Heart right ventricle (tissue), 16 donors: ENCODE measurements at regions not wholly inside any gene's neighbourhood (a gene's known extent, or its start where the extent isn't known, plus 50 kb on each side); places are given as distances from the start of the nearest gene placed in this dataset.
"Not testable (repeated sequence)": the region's sequence is repeated elsewhere in the genome, so short reads cannot be mapped to it uniquely, and the experiment has no call there.

Experiments used
- ATAC-seq, 8 donors: fragments of 200-7000 bp; cut with Tn5 transposase; one replicate each; pipeline ENCODE4 v1.9.1; 2020; ENCODE audit warnings: mild to moderate bottlenecking in 8 of 8, moderate library complexity in 8 of 8, moderate number of reproducible peaks in 1 of 8
- DNase-seq, 2 donors: peaks; one replicate each; pipeline ENCODE4 v3.0.0-alpha.2; 2020
- H3K27ac ChIP-seq, 10 donors: fragments of 200-600 bp; sonication (generic) in 2 of 10; one replicate each; pipeline versions ENCODE4 v1.5.0 to v1.8.0; 2020 to 2022; ENCODE audit warnings: mild to moderate bottlenecking in 3 of 10
- H3K27me3 ChIP-seq, 7 donors: fragments of 200-600 bp; one replicate each; pipeline ENCODE4 v1.8.0; 2021 to 2022; ENCODE audit warnings: mild to moderate bottlenecking in 2 of 7
- H3K36me3 ChIP-seq, 9 donors: fragments of 200-600 bp; sonication (generic) in 1 of 9; one replicate each; pipeline versions ENCODE4 v1.5.0 to v1.8.0; 2020 to 2022; ENCODE audit warnings: mild to moderate bottlenecking in 2 of 9
- H3K4me1 ChIP-seq, 9 donors: fragments of 200-600 bp; sonication (generic) in 1 of 9; one replicate each; pipeline versions ENCODE4 v1.5.0 to v1.8.0; 2020 to 2022; ENCODE audit warnings: mild to moderate bottlenecking in 4 of 9
- H3K4me3 ChIP-seq, 10 donors: fragments of 200-600 bp; sonication (generic) in 2 of 10; one replicate each; pipeline versions ENCODE4 v1.5.0 to v1.8.0; 2020 to 2022; ENCODE audit warnings: mild to moderate bottlenecking in 7 of 10, moderate library complexity in 2 of 10
- H3K9me3 ChIP-seq, 11 donors: fragments of 200-600 bp in 10 of 11; sonication (generic) in 2 of 11; one replicate each; pipeline versions ENCODE4 v1.5.0 to v1.8.0; 2013 to 2022; ENCODE audit warnings: mild to moderate bottlenecking in 2 of 11, control low read depth in 1 of 11, moderate library complexity in 1 of 11
- WGBS, 2 donors: extraction: QIAGEN DNeasy Blood & Tissue Kit; methylation state at CpG; one replicate each; pipeline ENCODE4 v1.1.7; 2013; ENCODE audit warnings: inconsistent platforms in 1 of 2; 5-methylcytosine and 5-hydroxymethylcytosine counted together
- intact Hi-C, 10 donors: fragments of 100-400 bp; cut with DNase I; formaldehyde crosslinking; loops; one replicate each; pipeline versions ENCODE4 v1.11.1 to v1.14.2; 2022
- TF ChIP-seq, protein P1 (sequence below), 9 donors: fragments of 200-600 bp; sonication (generic) in 2 of 9; IDR thresholded peaks; one replicate each; pipeline versions ENCODE4 v1.5.0 to v1.8.0; 2021 to 2022; ENCODE audit warnings: antibody characterized with exemption in 9 of 9, mild to moderate bottlenecking in 5 of 9, moderate library complexity in 1 of 9
- donor health status: Arrhythmogenic right ventricular cardiomyopathy.
- donor health status: ischemic (EF 13 %, LVEDD 7.1; RV severe dilation, severe dysfunction).
- donor health status: healthy with polysubstance abuse.
- donor health status: DM: no; HTN: yes; CAD: no.
- donor health status: DM: no; HTN: no; CAD: no.
- donor health status: ischemic (EF 25% LVEDD 6.9; RV normal size, moderate dysfunction).
- donor health status: ischemic (EF 25% LVEDD 5.7; RV mildly dilated, moderate dysfunction).
- donor health status: healthy.
- donor health status: DM: yes; HTN: yes; CAD: no.
- donor health status: Ischemic cardiomyopathy.
- donor health status: ischemic (EF 35%, LVEDD 5.7; RV mildly dilated, moderate dysfunction).
- donor health status: nonischemic (EF 11% LVEDD 7.7; RV severe dilation, severe dysfunction).
- donor health status: DM: yes; HTN: yes; CAD: no.
- donor health status: PGD.
- donor health status: ischemic (EF 29% LVEDD 5.4; RV normal size, mild dysfunction).
- donor health status: nonischemic (EF 23%, LVEDD 6.1; RV moderate dilation, normal function).

DNA sequence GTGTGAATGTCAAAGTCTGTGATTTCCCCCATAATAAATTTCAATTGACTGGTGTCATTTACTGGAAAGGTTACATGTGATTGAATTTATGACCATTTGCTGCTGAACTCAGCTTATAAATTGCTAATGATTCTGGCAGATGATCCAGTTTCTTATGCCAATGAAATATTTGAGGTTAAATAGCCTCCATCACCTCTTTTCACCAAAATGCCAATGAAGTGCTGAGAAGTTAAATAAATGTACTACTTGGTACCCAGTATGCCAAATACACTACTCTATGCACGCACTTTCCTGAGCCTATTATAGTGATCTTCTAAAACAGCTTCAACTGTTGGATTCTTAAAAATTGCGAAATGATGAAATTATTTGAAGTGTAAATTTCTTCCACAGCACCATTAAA, 741.4 kb downstream of the PLA2G4A start:
- WGBS, 2 donors: 90 to 94% methylated on average over 2 of the region's 2 CpGs
- no peak for ATAC-seq
- intact Hi-C loops: no loop called here

DNA sequence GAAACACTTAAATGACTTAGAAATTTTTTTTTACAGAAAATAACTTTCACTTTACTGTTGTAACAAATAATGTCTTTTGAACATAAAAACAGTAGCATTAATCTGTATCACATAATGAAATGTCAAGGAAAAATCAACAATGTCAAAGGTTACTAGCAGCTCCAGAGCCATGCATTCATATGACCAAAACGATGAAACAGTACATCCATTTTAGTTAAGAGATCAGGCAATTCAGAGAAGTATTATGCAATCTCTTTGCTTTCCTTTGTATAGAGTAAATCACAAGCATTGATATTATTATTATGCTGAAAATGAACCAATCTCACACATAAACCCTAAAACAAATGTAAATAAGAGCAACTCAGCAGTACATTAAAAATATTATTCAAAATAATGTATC, 748.9 kb downstream of the PLA2G4A start:
- Histone ChIP-seq H3K27ac (no peak overlapping the region), H3K4me3 (no peak overlapping the region), H3K27me3 (no peaks in the 10 kb centered on the region), H3K36me3 (no peaks in the 10 kb centered on the region), H3K4me1 (no peaks in the 10 kb centered on the region), H3K9me3 (no peaks in the 10 kb centered on the region)
- DNase-seq: no peak
- WGBS, 2 donors: 57 to 89% methylated on average over 1 of the region's 1 CpG
- no peak for ATAC-seq
- TF ChIP-seq, protein P1, sequence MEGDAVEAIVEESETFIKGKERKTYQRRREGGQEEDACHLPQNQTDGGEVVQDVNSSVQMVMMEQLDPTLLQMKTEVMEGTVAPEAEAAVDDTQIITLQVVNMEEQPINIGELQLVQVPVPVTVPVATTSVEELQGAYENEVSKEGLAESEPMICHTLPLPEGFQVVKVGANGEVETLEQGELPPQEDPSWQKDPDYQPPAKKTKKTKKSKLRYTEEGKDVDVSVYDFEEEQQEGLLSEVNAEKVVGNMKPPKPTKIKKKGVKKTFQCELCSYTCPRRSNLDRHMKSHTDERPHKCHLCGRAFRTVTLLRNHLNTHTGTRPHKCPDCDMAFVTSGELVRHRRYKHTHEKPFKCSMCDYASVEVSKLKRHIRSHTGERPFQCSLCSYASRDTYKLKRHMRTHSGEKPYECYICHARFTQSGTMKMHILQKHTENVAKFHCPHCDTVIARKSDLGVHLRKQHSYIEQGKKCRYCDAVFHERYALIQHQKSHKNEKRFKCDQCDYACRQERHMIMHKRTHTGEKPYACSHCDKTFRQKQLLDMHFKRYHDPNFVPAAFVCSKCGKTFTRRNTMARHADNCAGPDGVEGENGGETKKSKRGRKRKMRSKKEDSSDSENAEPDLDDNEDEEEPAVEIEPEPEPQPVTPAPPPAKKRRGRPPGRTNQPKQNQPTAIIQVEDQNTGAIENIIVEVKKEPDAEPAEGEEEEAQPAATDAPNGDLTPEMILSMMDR (IDR thresholded peaks at IDR 0.05): no peak
- intact Hi-C loops: no loop called here

More for the DNA sequence above, 741.4 kb downstream of the PLA2G4A start:
- no peak overlapping the region for H3K4me3 ChIP-seq
- H3K27ac ChIP-seq: no peak overlapping the region
- no peaks in the 10 kb centered on the region for H3K4me1 ChIP-seq
- DNase-seq: no peak
- no peaks in the 10 kb centered on the region for H3K27me3 ChIP-seq
- H3K9me3 ChIP-seq: peaks cover 0 to 7% (median 0%) of the 10 kb centered on the region in 11 donors
- no peaks in the 10 kb centered on the region for H3K36me3 ChIP-seq
- TF ChIP-seq, protein P1 (IDR thresholded peaks at IDR 0.05): no peak

DNA sequence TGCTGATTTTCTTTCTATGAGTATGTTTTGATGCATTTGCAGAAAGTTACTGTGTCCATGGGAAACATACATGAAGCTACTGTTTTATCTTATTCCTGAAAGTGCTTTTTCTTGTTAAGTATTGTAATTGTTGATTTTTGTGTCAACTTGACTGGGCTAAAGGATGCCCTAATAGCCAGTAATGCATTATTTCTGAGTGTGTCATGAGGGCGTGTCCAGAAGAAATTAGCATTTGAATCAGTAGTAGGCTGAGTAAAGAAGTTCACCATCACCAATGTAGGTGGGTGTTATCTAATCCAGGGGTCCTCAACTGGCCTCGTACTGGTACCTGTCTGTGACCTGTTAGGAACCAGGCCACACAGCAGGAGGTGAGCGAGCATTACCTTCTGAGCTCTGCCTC, 760.2 kb downstream of the PLA2G4A start:
- TF ChIP-seq, protein P1 (IDR thresholded peaks at IDR 0.05): no peak
- no peak for ATAC-seq

DNA sequence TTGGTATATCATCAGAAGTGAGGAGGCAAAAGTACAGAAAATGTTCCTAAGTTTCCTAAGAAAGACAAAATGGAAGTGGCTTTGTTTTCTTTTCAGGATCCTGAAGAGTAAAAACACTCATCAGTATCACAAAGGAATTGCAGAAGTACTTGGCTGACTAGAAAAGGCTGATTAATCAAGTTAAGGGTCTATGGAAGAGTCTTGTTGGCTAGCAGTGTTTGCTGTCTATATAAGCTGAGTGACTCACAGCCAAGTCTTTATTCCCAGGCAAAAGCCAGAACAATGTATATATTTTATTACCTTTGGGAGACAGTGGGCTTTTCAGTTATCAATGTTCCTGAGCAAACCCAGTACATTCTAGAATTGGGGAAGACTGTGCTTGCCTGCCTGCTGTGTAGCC, 777.0 kb downstream of the PLA2G4A start:
- DNase-seq (no peak), ATAC-seq (no peak)
- intact Hi-C loops: no loop called here
- TF ChIP-seq, protein P1 (IDR thresholded peaks at IDR 0.05): no peak
- Histone ChIP-seq H3K27ac (no peak overlapping the region), H3K9me3 (peaks cover 0 to 36% (median 7%) of the 10 kb centered on the region in 11 donors), H3K4me1 (no peaks in the 10 kb centered on the region), H3K4me3 (no peak overlapping the region), H3K27me3 (no peaks in the 10 kb centered on the region), H3K36me3 (no peaks in the 10 kb centered on the region)

More for the DNA sequence above, 760.2 kb downstream of the PLA2G4A start:
- H3K9me3 ChIP-seq: peaks cover 0 to under 1% (median 0%) of the 10 kb centered on the region in 11 donors
- no peaks in the 10 kb centered on the region for H3K4me1 ChIP-seq
- H3K4me3 ChIP-seq: no peak overlapping the region
- no peaks in the 10 kb centered on the region for H3K36me3 ChIP-seq
- no peak overlapping the region for H3K27ac ChIP-seq
- WGBS, 2 donors: 75 to 87% methylated on average over 3 of the region's 3 CpGs
- no peak for DNase-seq
- intact Hi-C loops: no loop called here
- no peaks in the 10 kb centered on the region for H3K27me3 ChIP-seq

DNA sequence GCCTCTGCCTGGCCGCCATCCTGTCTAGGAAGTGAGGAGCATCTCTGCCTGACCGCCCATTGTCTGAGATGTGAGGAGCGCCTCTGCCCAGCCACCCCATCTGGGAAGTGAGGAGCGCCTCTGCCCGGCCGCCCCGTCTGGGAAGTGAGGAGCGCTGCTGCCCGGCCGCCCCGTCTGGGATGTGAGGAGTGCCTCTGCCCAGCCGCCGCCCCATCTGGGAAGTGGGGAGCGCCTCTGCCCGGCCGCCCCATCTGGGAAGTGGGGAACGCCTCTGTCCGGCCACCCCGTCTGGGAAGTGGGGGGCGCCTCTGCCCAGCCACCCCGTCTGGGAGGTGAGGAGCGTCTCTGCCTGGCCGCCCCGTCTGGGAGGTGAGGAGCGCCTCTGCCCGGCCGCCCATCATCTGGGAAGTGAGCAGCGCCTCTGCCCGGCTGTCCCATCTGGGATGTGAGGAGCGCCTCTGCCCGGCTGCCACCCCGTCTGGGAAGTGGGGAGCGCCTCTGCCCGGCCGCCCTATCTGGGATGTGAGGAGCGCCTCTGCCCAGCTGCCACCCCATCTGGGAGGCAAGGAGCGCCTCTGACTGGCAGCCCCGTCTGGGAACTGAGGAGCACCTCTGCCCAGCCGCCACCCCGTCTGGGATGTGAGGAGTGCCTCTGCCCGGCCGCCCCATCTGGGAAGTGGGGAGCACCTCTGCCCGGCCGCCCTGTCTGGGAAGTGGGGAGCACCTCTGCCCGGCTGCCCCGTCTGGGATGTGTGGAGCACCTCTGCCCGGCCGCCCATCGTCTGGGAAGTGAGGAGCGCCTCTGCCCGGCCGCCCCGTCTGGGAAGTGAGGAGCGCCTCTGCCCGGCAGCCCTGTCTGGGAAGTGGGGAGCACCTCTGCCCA, 787.3 kb downstream of the PLA2G4A start:
- H3K4me3 ChIP-seq, H3K27ac ChIP-seq, H3K4me1 ChIP-seq, H3K27me3 ChIP-seq, ATAC-seq, DNase-seq, intact Hi-C loops, H3K36me3 ChIP-seq: not testable (repeated sequence)
- 94% methylated on average over 54 to 55 of the region's 55 CpGs for WGBS, 2 donors
- H3K9me3 ChIP-seq: peaks cover 0 to 28% (median 0%) of the 10 kb centered on the region in 11 donors

DNA sequence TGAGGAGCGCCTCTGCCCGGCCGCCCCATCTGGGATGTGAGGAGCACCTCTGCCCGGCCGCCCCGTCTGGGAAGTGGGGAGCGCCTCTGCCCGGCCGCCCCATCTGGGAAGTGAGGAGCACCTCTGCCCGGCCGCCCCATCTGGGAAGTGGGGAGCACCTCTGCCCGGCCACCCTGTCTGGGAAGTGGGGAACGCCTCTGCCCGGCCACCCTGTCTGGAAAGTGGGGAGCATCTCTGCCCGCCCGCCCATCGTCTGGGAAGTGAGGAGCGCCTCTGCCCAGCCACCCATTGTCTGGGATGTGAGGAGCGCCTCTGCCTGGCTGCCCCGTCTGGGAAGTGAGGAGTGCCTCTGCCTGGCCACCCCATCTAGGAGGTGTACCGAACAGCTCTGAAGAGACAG, 788.1 kb downstream of the PLA2G4A start:
- H3K27ac ChIP-seq, ATAC-seq, H3K4me1 ChIP-seq, H3K27me3 ChIP-seq, DNase-seq, H3K36me3 ChIP-seq, intact Hi-C loops, H3K4me3 ChIP-seq: not testable (repeated sequence)
- peaks cover 0 to 24% (median 0%) of the 10 kb centered on the region in 11 donors for H3K9me3 ChIP-seq
- 89 to 93% methylated on average over 18 to 21 of the region's 21 CpGs for WGBS, 2 donors
